ENCODE measurements at regions not wholly inside any gene's neighbourhood (a gene's known extent, or its start where the extent isn't known, plus 50 kb on each side); places are given as distances from the start of the nearest gene placed in this dataset.

DNA sequence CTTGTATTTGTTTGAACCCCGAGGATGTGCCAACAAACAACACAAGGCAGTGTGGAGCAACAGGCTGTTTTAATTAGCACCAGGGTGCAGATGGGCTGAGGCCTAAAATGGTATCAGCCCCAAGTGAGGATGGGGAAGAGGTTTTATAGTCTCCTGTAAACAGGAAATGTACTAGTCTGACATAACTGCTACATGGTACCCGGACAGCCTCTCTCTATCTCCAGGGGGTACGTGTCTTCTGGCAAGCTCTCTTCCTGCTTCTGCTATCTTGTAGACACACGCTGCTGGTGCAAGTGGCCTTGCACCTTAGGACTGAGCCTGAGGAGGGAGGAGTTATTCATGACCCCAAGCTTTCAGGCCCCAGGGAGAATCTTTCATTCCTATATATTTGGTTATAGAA lies 2451.0 kb downstream of the TP53TG3F start:
- TF ChIP-seq, protein P1, sequence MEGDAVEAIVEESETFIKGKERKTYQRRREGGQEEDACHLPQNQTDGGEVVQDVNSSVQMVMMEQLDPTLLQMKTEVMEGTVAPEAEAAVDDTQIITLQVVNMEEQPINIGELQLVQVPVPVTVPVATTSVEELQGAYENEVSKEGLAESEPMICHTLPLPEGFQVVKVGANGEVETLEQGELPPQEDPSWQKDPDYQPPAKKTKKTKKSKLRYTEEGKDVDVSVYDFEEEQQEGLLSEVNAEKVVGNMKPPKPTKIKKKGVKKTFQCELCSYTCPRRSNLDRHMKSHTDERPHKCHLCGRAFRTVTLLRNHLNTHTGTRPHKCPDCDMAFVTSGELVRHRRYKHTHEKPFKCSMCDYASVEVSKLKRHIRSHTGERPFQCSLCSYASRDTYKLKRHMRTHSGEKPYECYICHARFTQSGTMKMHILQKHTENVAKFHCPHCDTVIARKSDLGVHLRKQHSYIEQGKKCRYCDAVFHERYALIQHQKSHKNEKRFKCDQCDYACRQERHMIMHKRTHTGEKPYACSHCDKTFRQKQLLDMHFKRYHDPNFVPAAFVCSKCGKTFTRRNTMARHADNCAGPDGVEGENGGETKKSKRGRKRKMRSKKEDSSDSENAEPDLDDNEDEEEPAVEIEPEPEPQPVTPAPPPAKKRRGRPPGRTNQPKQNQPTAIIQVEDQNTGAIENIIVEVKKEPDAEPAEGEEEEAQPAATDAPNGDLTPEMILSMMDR (conservative IDR thresholded peaks at IDR 0.05), result no peak
- no peak for TF ChIP-seq ZFX (IDR thresholded peaks at IDR 0.05)
- H3K27ac ChIP-seq, result no peak overlapping the region

- TF ChIP-seq, protein P1 (conservative IDR thresholded peaks at IDR 0.05), result no peak
- TF ChIP-seq ZFX (IDR thresholded peaks at IDR 0.05), result no peak
- no peak overlapping the region for H3K27ac ChIP-seq
These were observed 2452.5 kb downstream of the TP53TG3F start for GRCh38 chr16:35911899-35912298.

- TF ChIP-seq ZFX (IDR thresholded peaks at IDR 0.05), result no peak
- TF ChIP-seq, protein P1 (conservative IDR thresholded peaks at IDR 0.05), result no peak
- no peak overlapping the region for H3K27ac ChIP-seq
These were observed 2472.3 kb downstream of the TP53TG3F start for GRCh38 chr16:35931722-35932121.

Measured in C4-2B (cell line).